ENCODE measurements at regions not wholly inside any gene's neighbourhood (a gene's known extent, or its start where the extent isn't known, plus 50 kb on each side); places are given as distances from the start of the nearest gene placed in this dataset.

DNA sequence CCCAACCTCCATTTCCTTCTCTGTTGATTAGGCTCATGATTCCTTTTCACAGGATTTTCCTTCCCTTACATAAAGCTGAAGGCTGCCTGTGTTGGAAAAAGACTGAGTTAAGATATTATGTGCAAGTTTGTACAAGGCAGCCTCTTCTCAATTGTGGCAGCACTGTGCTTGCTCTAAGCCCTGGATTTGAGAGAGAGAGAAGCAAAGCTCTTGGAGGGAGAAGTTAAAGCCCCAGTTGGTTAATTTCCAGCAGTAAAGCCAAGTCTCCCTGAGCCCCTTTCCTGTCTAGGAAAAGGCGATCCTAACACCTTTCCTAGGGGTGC, 128.3 kb upstream of the SESN3 start (continued):
- TF ChIP-seq, protein P1, sequence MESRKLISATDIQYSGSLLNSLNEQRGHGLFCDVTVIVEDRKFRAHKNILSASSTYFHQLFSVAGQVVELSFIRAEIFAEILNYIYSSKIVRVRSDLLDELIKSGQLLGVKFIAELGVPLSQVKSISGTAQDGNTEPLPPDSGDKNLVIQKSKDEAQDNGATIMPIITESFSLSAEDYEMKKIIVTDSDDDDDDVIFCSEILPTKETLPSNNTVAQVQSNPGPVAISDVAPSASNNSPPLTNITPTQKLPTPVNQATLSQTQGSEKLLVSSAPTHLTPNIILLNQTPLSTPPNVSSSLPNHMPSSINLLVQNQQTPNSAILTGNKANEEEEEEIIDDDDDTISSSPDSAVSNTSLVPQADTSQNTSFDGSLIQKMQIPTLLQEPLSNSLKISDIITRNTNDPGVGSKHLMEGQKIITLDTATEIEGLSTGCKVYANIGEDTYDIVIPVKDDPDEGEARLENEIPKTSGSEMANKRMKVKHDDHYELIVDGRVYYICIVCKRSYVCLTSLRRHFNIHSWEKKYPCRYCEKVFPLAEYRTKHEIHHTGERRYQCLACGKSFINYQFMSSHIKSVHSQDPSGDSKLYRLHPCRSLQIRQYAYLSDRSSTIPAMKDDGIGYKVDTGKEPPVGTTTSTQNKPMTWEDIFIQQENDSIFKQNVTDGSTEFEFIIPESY (IDR thresholded peaks at IDR 0.05; ENCODE audit: extremely low read depth, insufficient replicate concordance, low read length), result no peak
- TF ChIP-seq CBX3 (IDR thresholded peaks at IDR 0.05; ENCODE audit: low read depth) (no peak), CEBPB (IDR thresholded peaks at IDR 0.05; ENCODE audit: low read depth) (no peak)

DNA sequence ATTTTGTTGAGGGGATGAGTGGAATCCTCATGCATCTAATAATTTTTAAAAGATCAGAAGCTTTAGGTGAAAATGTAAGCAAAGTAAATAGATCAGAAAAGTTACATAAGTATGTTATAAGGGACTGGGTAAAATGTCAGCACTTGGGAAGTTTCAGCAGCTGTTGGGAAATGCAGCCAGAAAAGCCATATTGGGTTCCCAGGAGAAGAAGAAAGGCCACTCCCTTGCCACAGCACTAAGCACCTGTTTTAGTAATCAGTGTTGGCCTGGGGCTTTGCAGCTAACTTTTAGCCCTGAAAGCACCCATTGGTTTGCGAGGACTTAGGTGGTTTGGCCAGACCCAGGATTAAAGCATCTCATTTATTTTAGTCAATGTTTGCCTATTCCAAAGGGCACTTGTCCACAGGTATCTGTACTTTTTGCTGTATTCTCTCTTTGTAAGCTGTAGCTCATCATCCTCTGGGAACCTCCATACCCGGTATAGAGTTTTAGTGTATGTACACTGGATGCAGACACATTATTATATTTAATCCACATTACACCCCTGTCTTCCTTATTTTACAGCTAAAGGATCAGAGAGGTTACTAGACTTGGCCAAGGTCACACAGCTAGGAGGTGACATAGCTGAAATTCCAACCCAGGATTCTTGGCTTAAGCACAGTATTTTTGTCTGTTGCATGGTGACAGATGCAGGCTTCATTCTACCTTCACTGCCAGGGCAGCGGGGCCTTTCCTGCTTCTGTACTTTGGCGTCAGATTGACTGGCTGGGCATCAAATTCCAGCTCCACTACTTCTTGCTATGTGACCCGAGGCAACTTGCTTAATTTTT, 127.7 kb upstream of the SESN3 start:
- no peak overlapping the region for H3K9ac ChIP-seq (ENCODE audit: low read length)
- H3K4me1 ChIP-seq (ENCODE audit: control insufficient read depth in 1 of 2, insufficient read depth in 2 of 2, low read length in 2 of 2), result no peaks in the 10 kb centered on the region
- no peaks in the 10 kb centered on the region for H3K9me3 ChIP-seq (ENCODE audit: control insufficient read depth in 1 of 2, insufficient read depth in 1 of 2, low read depth in 1 of 2, low read length in 2 of 2)
- H2AFZ ChIP-seq (ENCODE audit: low read depth, low read length, poor library complexity, severe bottlenecking), result no peak overlapping the region
- ChIA-PET RAD21 (ENCODE audit: low non-redundant PET in 1 of 2, low total read pairs in 2 of 2, uncharacterized antibody in 2 of 2, unreplicated experiment in 2 of 2) (no interaction called here), CTCF (no interaction called here), POLR2A (no interaction called here)
- no peak overlapping the region for H3K27ac ChIP-seq (ENCODE audit: low read depth, low read length)
- no peaks in the 10 kb centered on the region for H4K20me1 ChIP-seq (ENCODE audit: insufficient read depth)
- H3K27me3 ChIP-seq (ENCODE audit: insufficient read depth, low read length), result peaks cover 11% of the 10 kb centered on the region; the same call in 1 of the 2 replicates
- no peaks in the 10 kb centered on the region for H3K79me2 ChIP-seq (ENCODE audit: insufficient read depth, low read length)
- H3K4me3 ChIP-seq (replicated peaks in 1 of 2; ENCODE audit: low read depth in 1 of 2, low read length in 2 of 2), result no peak overlapping the region
- intact Hi-C loops (cut with micrococcal nuclease), result no loop called here
- DNase-seq (ENCODE audit: low read depth, low spot score) (no peak), ATAC-seq (no peak)
- TF ChIP-seq POLR2A (IDR thresholded peaks at IDR 0.05; ENCODE audit: borderline replicate concordance, extremely low read depth, insufficient read depth, insufficient read length), result no peak
- H3K9me2 ChIP-seq (ENCODE audit: insufficient read depth), result no peaks in the 10 kb centered on the region
- BruUV-seq (replicated peaks), result no TSS peak
- no peaks in the 10 kb centered on the region for H3K36me3 ChIP-seq (ENCODE audit: control insufficient read depth in 1 of 2, insufficient read depth in 2 of 2, low read length in 2 of 2)
- H3K4me2 ChIP-seq (ENCODE audit: low read length), result no peak overlapping the region

DNA sequence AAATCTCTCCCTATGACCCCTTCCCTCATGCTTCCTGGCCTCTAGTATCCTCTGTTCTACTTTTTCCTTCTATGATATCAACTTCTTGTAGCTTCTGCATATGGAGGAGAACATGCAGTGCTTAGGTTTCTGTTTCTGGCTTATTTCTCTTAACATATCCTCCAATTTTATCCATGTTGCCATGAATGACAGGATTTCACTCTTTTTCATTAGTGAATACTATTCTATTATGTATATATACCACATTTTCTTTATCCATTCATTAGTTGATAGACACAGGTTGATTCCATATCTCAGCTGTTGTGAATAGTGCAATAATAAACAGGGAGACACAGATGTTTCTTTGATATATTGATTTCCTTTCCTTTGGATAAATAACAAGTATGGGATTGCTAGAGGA, 123.3 kb upstream of the SESN3 start:
- Histone ChIP-seq H3K79me2 (ENCODE audit: insufficient read depth, low read length) (no peaks in the 10 kb centered on the region), H3K36me3 (ENCODE audit: control insufficient read depth in 1 of 2, insufficient read depth in 2 of 2, low read length in 2 of 2) (no peaks in the 10 kb centered on the region), H3K4me3 (replicated peaks in 1 of 2; ENCODE audit: low read depth in 1 of 2, low read length in 2 of 2) (no peak overlapping the region), H4K20me1 (ENCODE audit: insufficient read depth) (no peaks in the 10 kb centered on the region), H3K9ac (ENCODE audit: low read length) (no peak overlapping the region), H3K4me1 (ENCODE audit: control insufficient read depth in 1 of 2, insufficient read depth in 2 of 2, low read length in 2 of 2) (no peaks in the 10 kb centered on the region), H2AFZ (ENCODE audit: low read depth, low read length, poor library complexity, severe bottlenecking) (no peak overlapping the region), H3K4me2 (ENCODE audit: low read length) (no peak overlapping the region), H3K27ac (ENCODE audit: low read depth, low read length) (no peak overlapping the region), H3K27me3 (ENCODE audit: insufficient read depth, low read length) (peaks cover 6% of the 10 kb centered on the region; the same call in 1 of the 2 replicates), H3K9me2 (ENCODE audit: insufficient read depth) (no peaks in the 10 kb centered on the region), H3K9me3 (ENCODE audit: control insufficient read depth in 1 of 2, insufficient read depth in 1 of 2, low read depth in 1 of 2, low read length in 2 of 2) (no peaks in the 10 kb centered on the region)
- ChIA-PET POLR2A (no interaction called here), RAD21 (ENCODE audit: low non-redundant PET in 1 of 2, low total read pairs in 2 of 2, uncharacterized antibody in 2 of 2, unreplicated experiment in 2 of 2) (no interaction called here), CTCF (no interaction called here)
- intact Hi-C loops (cut with micrococcal nuclease), result no loop called here
- no peak for ATAC-seq
- BruUV-seq (replicated peaks), result no TSS peak
- no peak for DNase-seq (ENCODE audit: low read depth, low spot score)
- TF ChIP-seq JUND (IDR thresholded peaks at IDR 0.05), result no peak
- TF ChIP-seq, protein P2, sequence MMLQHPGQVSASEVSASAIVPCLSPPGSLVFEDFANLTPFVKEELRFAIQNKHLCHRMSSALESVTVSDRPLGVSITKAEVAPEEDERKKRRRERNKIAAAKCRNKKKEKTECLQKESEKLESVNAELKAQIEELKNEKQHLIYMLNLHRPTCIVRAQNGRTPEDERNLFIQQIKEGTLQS (IDR thresholded peaks at IDR 0.05), result no peak

Measured in HCT116 (cell line).